GM19035 (cell line): ENCODE measurements at regions not wholly inside any gene's neighbourhood (a gene's known extent, or its start where the extent isn't known, plus 50 kb on each side); places are given as distances from the start of the nearest gene placed in this dataset.

ENCODE experiments used
- ATAC-seq: cut with Tn5 transposase; IDR thresholded peaks from one replicate; pipeline ENCODE4 v1.9.1; 2021; ENCODE audit not compliant: unreplicated experiment

- ATAC-seq: no peak
Observed at GRCh38 chr6:134117409-134117808, 65.0 kb upstream of the SLC2A12 start.

- ATAC-seq: no peak
Observed at GRCh38 chr6:134115715-134116074, 63.3 kb upstream of the SLC2A12 start.

GRCh38 chr6:134114918-134115714 is 62.7 kb upstream of the SLC2A12 start:
- ATAC-seq: no peak

GRCh38 chr6:134114489-134114888 is 62.1 kb upstream of the SLC2A12 start:
- no peak for ATAC-seq

DNA sequence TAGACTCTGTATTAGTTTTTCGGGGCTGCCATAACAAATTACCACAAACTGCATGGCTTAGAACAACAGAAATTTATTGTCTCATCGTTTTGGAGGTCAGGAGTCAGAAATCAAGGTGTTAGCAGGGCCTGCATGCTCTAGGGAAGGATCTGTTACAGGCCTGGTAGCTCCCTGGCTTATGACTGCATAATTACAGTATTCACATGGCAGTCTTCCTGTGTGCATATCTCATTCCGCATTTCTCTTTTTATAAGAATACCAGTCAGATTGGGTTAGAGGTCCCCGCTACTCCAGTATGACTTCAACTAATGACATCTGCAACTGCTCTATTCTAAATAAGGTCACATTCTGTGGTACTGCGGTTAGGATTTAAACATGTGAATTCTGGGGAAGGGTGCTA is 59.3 kb upstream of the SLC2A12 start:
- ATAC-seq: no peak

DNA sequence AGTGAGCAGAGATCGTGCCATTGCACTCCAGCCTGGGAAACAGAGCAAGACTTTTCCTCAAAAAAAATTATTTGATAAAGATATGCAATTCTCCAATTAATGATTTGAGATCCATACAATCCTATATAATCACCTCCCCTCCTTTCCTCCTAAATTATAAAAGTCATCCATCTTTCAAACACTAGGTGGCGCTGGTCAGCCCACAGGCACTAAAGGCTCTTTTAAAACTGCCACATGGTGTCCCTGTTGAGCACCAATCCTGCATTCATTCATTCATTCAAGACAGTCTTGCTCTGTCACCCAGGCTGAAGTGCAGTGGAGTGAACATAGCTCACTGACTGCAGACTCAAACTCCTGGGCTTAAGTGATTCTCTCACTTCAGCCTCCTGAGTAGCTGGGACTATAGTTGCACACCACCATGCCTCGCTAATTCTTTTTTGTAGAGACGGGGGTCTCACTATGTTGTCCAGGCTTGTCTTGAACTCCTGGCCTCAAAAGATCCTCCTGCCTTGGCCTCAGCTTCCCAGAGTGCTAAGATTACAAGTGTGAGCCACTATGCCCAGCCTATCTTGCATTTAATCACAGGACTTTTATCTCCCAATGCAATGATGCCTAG is 58.7 kb upstream of the SLC2A12 start:
- ATAC-seq: peak; percentile 74

DNA sequence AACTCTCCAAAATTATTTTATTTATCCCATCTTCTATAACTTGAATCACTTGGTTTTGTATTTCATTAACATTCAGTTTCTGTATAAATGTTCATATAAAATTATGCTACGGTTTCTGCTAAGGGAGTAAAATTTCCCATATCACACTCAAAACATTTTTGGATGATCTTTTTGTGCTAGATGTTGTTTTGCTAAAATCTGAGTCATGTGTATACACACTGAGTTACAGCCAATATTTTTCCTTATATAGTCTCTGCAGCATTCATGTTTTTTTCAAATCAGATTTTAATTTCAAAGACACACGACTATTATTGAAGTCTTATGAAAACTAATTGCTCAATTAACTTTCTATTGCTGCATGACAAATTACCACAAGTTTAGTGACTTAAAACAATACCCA is 54.3 kb upstream of the SLC2A12 start:
- ATAC-seq: no peak

- no peak for ATAC-seq
Observed at GRCh38 chr6:134105940-134106339, 53.5 kb upstream of the SLC2A12 start.

GRCh38 chr6:134103006-134103405 is 50.6 kb upstream of the SLC2A12 start:
- no peak for ATAC-seq
